NCI-H1092 (cell line): ENCODE measurements at regions not wholly inside any gene's neighbourhood (a gene's known extent, or its start where the extent isn't known, plus 50 kb on each side); places are given as distances from the start of the nearest gene placed in this dataset.

ENCODE experiments used
- DNase-seq: peaks from one replicate; lab custom pipeline; 2025; lab: John Stamatoyannopoulos, UW

DNA sequence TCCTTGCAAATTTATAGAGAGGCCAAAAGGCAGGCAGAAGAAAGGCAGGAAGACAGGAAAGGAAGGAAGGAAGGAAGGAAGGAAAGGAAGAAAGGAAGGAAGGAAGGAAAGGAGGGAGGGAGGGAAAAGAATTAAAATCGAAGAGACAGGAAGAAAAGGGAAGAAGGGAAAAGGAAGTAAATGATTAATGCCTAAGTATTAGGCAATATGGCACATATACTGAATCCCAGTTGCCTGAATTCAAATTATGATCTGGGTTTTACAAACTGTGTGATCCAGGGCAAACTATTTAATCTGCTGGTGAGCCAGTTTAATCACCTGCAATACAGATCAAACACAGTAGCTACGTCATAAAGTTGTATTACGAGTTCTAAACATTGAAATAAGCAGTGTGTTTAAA lies 983.6 kb downstream of the FLRT2 start:
- DNase-seq, result no peak

DNA sequence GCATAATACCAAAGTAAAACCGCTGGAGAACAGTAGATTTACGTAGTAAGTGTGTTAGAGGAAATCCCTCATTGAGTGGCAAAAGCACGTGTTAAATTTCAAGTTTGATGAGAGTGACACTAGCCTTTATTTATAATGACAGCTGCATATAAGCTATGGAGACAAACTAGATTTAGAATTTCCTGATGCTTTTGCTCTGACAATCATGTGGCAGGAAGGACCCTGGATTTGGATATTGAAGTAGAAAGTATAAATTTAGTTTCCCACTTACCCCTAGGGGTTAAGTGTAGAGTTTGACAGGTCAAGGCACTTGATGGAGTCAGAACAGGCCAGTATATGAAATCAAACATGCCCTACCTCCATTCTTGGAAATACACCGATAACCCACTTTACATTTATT lies 983.1 kb downstream of the FLRT2 start:
- DNase-seq, result no peak

GRCh38 chr14:86510491-86510890 lies 980.5 kb downstream of the FLRT2 start:
- no peak for DNase-seq

- DNase-seq, result no peak
Observed at GRCh38 chr14:86505808-86506207, 975.9 kb downstream of the FLRT2 start.

GRCh38 chr14:86501611-86502010 lies 971.7 kb downstream of the FLRT2 start:
- no peak for DNase-seq

- DNase-seq, result no peak
Observed at GRCh38 chr14:86491743-86492142, 961.8 kb downstream of the FLRT2 start.

DNA sequence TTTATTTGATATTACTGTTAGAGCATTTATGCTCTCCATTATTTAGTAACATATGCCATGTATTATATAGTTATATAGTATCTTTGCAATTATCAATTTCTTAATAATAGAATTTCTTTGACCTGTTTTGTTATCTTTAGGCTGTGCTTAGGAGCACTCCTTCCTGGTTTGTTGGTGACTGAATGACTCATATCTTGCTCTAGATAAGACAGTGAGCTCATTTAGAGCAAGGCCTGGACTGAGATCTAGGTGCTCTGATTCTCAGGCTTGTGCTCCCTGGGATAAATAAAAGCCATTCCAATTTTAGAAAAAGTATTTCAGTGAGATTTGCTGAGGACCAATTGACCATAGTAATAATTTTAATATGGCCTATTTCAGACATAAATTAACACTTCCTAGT lies 951.2 kb downstream of the FLRT2 start:
- DNase-seq, result no peak

GRCh38 chr14:86464341-86464740 lies 934.4 kb downstream of the FLRT2 start:
- DNase-seq, result no peak

- DNase-seq, result no peak
Observed at GRCh38 chr14:86462193-86462753, 932.3 kb downstream of the FLRT2 start.

GRCh38 chr14:86457481-86458135 lies 927.7 kb downstream of the FLRT2 start:
- DNase-seq, result no peak

DNA sequence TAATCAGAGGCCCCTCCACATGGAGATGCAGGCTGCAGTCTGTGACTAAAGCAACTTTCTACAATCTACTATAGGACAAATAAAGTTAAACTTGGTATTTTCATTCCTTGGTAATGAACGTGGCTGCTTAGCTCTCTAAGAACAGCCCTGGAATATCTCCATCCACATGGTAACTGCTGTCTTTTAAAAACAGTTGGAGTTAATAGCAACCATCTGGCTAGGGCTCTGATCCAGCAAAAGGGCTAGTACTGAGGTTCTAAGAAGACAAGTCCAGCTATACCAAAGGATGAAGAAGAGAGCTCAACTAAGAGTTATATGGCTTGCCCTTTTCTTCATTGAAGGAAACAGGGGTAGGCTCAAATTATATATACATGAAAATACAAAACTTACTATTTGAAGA lies 920.1 kb downstream of the FLRT2 start:
- DNase-seq, result no peak

- no peak for DNase-seq
Observed at GRCh38 chr14:86442135-86442534, 912.2 kb downstream of the FLRT2 start.

DNA sequence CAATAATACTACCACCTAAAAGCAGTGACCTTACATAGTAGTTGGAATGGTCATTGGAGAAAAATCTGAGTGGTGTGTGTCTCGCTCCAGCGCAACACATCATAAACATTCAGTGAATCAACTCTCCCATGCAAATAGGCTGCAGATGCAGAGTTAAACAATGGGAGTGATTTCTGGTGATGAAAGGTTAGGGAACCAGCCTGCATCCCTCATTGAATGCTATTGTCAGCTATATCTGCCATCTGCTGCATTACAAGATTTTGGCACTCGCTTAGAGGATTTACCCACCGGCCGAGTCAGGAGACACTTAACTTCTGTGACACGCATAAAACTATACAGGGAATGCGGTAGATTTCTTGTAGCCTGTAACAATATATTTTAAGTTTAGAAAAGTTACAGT lies 900.9 kb downstream of the FLRT2 start:
- no peak for DNase-seq

- DNase-seq, result no peak
Observed at GRCh38 chr14:86423214-86423613, 893.3 kb downstream of the FLRT2 start.

- DNase-seq, result no peak
Observed at GRCh38 chr14:86420131-86420530, 890.2 kb downstream of the FLRT2 start.

GRCh38 chr14:86414146-86414545 lies 884.2 kb downstream of the FLRT2 start:
- DNase-seq, result no peak

- no peak for DNase-seq
Observed at GRCh38 chr14:86404989-86405649, 875.2 kb downstream of the FLRT2 start.

DNA sequence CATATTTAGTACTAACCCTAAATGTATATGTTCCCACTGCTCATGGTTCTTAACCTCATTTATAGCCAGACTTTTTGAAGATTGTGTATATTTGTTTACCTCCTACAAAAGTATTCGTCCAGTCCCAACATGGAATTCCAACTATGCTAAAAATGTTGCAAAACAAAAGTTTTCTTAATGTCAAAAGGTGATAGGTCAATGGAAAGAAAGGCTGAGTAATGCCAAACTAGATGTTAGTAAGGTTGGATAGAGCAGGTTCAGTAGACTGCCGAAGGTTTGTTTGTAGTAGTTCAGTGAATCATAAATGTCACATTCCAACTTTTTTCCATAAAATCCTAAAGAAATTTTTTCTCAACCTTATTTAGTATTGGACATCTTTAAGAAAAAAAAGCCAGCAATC lies 874.5 kb downstream of the FLRT2 start:
- no peak for DNase-seq

DNA sequence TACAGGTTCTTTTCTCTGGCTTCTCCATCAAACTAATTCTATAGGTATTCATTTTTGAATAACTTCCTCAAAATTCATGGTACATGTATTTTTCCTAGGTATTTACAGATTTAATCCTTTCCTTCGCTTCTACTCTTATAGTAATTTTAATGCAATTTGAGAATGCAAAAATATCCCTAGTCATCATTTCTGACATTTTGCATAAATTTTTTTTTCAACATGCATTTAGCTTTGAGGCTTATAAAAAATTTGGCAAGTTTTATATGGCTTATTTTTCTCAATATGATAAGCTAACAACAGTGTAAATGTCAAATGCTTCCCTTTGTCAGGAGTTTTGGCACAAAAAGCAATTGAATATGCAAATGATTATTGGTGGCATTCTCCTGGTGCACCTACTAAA lies 872.6 kb downstream of the FLRT2 start:
- no peak for DNase-seq

GRCh38 chr14:86391085-86391484 lies 861.1 kb downstream of the FLRT2 start:
- DNase-seq, result no peak

- no peak for DNase-seq
Observed at GRCh38 chr14:86388216-86388615, 858.3 kb downstream of the FLRT2 start.

DNA sequence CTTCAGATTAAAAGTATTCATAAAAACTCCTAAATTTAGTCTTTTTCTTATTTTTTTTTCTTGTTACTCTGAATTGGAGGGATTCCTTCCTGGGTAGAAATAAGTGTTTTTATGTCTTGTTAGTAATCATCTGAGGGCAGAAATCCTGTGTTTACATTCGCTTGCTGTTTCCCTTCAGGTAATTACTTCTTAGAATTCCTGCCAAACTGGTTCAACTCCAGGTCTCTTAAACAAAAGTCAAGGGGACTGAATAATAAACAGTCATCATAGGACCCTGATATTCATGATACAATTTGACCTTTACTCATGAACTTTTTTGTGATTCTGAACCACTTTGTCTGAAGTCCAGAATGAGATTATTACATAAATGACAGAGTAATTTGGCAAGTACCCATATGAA lies 843.9 kb downstream of the FLRT2 start:
- DNase-seq, result no peak

GRCh38 chr14:86372402-86372801 lies 842.5 kb downstream of the FLRT2 start:
- no peak for DNase-seq

- no peak for DNase-seq
Observed at GRCh38 chr14:86364634-86365033, 834.7 kb downstream of the FLRT2 start.
